NCI-H2227 treated with DMSO at 0.1 percent for 48 hours (cell line): ENCODE measurements at regions not wholly inside any gene's neighbourhood (a gene's known extent, or its start where the extent isn't known, plus 50 kb on each side); places are given as distances from the start of the nearest gene placed in this dataset.

Source experiments
- DNase-seq: peaks from one replicate; lab custom pipeline; 2025; lab: John Stamatoyannopoulos, UW

- DNase-seq = no peak
Measured at GRCh38 chr5:124645396-124645795, 101.0 kb downstream of the ZNF608 start.

GRCh38 chr5:124644582-124644981 is 101.9 kb downstream of the ZNF608 start:
- DNase-seq = no peak

GRCh38 chr5:124644138-124644537 is 102.3 kb downstream of the ZNF608 start:
- no peak for DNase-seq

- no peak for DNase-seq
Measured at GRCh38 chr5:124643336-124643735, 103.1 kb downstream of the ZNF608 start.

- no peak for DNase-seq
Measured at GRCh38 chr5:124642151-124642550, 104.3 kb downstream of the ZNF608 start.

- DNase-seq = no peak
Measured at GRCh38 chr5:124641154-124641792, 105.2 kb downstream of the ZNF608 start.

GRCh38 chr5:124639095-124639665 is 107.3 kb downstream of the ZNF608 start:
- DNase-seq = peak; percentile 37

- DNase-seq = no peak
Measured at GRCh38 chr5:124637011-124637410, 109.4 kb downstream of the ZNF608 start.

GRCh38 chr5:124634741-124635323 is 111.6 kb downstream of the ZNF608 start:
- DNase-seq = no peak

GRCh38 chr5:124634228-124634739 is 112.2 kb downstream of the ZNF608 start:
- DNase-seq = peak; percentile 46

- DNase-seq = no peak
Measured at GRCh38 chr5:124633209-124633608, 113.2 kb downstream of the ZNF608 start.

GRCh38 chr5:124631874-124632550 is 114.4 kb downstream of the ZNF608 start:
- peak; percentile 76 for DNase-seq

- no peak for DNase-seq
Measured at GRCh38 chr5:124630767-124631704, 115.4 kb downstream of the ZNF608 start.

GRCh38 chr5:124628721-124629596 is 117.5 kb downstream of the ZNF608 start:
- DNase-seq = no peak

- no peak for DNase-seq
Measured at GRCh38 chr5:124627815-124628595, 118.4 kb downstream of the ZNF608 start.

GRCh38 chr5:124626053-124626452 is 120.4 kb downstream of the ZNF608 start:
- no peak for DNase-seq

GRCh38 chr5:124623265-124623664 is 123.2 kb downstream of the ZNF608 start:
- no peak for DNase-seq

GRCh38 chr5:124622851-124623250 is 123.6 kb downstream of the ZNF608 start:
- DNase-seq = no peak

GRCh38 chr5:124621279-124621678 is 125.2 kb downstream of the ZNF608 start:
- no peak for DNase-seq

- DNase-seq = no peak
Measured at GRCh38 chr5:124620743-124621142, 125.7 kb downstream of the ZNF608 start.
